ENCODE measurements at regions not wholly inside any gene's neighbourhood (a gene's known extent, or its start where the extent isn't known, plus 50 kb on each side); places are given as distances from the start of the nearest gene placed in this dataset.

- DNase-seq (no peak), ATAC-seq (ENCODE audit: low read depth) (no peak)
- peaks cover 7% of the 10 kb centered on the region for H3K9me3 Mint-ChIP-seq
- no peaks in the 10 kb centered on the region for H3K4me1 Mint-ChIP-seq
- no peaks in the 10 kb centered on the region for H3K27me3 Mint-ChIP-seq
- H3K27ac Mint-ChIP-seq: no peak overlapping the region
- intact Hi-C loops (cut with micrococcal nuclease): no loop called here
- POLR2A ChIA-PET: no interaction called here
- no peaks in the 10 kb centered on the region for H3K36me3 Mint-ChIP-seq (ENCODE audit: low read depth)
- CTCF ChIA-PET: no interaction called here
- TF ChIP-seq, protein P1, sequence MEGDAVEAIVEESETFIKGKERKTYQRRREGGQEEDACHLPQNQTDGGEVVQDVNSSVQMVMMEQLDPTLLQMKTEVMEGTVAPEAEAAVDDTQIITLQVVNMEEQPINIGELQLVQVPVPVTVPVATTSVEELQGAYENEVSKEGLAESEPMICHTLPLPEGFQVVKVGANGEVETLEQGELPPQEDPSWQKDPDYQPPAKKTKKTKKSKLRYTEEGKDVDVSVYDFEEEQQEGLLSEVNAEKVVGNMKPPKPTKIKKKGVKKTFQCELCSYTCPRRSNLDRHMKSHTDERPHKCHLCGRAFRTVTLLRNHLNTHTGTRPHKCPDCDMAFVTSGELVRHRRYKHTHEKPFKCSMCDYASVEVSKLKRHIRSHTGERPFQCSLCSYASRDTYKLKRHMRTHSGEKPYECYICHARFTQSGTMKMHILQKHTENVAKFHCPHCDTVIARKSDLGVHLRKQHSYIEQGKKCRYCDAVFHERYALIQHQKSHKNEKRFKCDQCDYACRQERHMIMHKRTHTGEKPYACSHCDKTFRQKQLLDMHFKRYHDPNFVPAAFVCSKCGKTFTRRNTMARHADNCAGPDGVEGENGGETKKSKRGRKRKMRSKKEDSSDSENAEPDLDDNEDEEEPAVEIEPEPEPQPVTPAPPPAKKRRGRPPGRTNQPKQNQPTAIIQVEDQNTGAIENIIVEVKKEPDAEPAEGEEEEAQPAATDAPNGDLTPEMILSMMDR (IDR thresholded peaks at IDR 0.05): no peak
- no peak overlapping the region for H3K4me3 Mint-ChIP-seq
These were observed 738.8 kb downstream of the HDGFL1 start for GRCh38 chr6:23308166-23308565.

- Mint-ChIP-seq H3K27ac (no peak overlapping the region), H3K36me3 (ENCODE audit: low read depth) (no peaks in the 10 kb centered on the region), H3K27me3 (no peaks in the 10 kb centered on the region), H3K4me1 (no peaks in the 10 kb centered on the region), H3K4me3 (no peak overlapping the region), H3K9me3 (peaks cover 7% of the 10 kb centered on the region)
- intact Hi-C loops (cut with micrococcal nuclease): no loop called here
- DNase-seq (no peak), ATAC-seq (ENCODE audit: low read depth) (no peak)
- TF ChIP-seq, protein P1 (IDR thresholded peaks at IDR 0.05): no peak
- ChIA-PET POLR2A (no interaction called here), CTCF (no interaction called here)
These were observed 741.8 kb downstream of the HDGFL1 start for GRCh38 chr6:23311211-23311610.

- Mint-ChIP-seq H3K9me3 (no peaks in the 10 kb centered on the region), H3K27me3 (no peaks in the 10 kb centered on the region), H3K27ac (no peak overlapping the region), H3K4me1 (no peaks in the 10 kb centered on the region), H3K36me3 (ENCODE audit: low read depth) (no peaks in the 10 kb centered on the region), H3K4me3 (no peak overlapping the region)
- TF ChIP-seq, protein P1 (IDR thresholded peaks at IDR 0.05): no peak
- DNase-seq (no peak), ATAC-seq (ENCODE audit: low read depth) (no peak)
- CTCF ChIA-PET: no interaction called here
- intact Hi-C loops (cut with micrococcal nuclease): no loop called here
- POLR2A ChIA-PET: no interaction called here
These were observed 746.8 kb downstream of the HDGFL1 start for GRCh38 chr6:23316131-23316530.

- H3K27ac Mint-ChIP-seq: no peak overlapping the region
- POLR2A ChIA-PET: no interaction called here
- TF ChIP-seq, protein P1 (IDR thresholded peaks at IDR 0.05): no peak
- ATAC-seq (ENCODE audit: low read depth): no peak
- H3K4me3 Mint-ChIP-seq: no peak overlapping the region
- no peaks in the 10 kb centered on the region for H3K9me3 Mint-ChIP-seq
- CTCF ChIA-PET: no interaction called here
- intact Hi-C loops (cut with micrococcal nuclease): no loop called here
- H3K27me3 Mint-ChIP-seq: no peaks in the 10 kb centered on the region
- H3K36me3 Mint-ChIP-seq (ENCODE audit: low read depth): no peaks in the 10 kb centered on the region
- DNase-seq: no peak
- no peaks in the 10 kb centered on the region for H3K4me1 Mint-ChIP-seq
These were observed 747.6 kb downstream of the HDGFL1 start for GRCh38 chr6:23316931-23317330.

GRCh38 chr6:23319582-23319981, 750.2 kb downstream of the HDGFL1 start:
- ChIA-PET CTCF (no interaction called here), POLR2A (no interaction called here)
- Mint-ChIP-seq H3K27ac (no peak overlapping the region), H3K36me3 (ENCODE audit: low read depth) (no peaks in the 10 kb centered on the region), H3K27me3 (no peaks in the 10 kb centered on the region), H3K4me3 (no peak overlapping the region), H3K9me3 (peaks cover 2% of the 10 kb centered on the region), H3K4me1 (no peaks in the 10 kb centered on the region)
- TF ChIP-seq, protein P1 (IDR thresholded peaks at IDR 0.05): no peak
- ATAC-seq (ENCODE audit: low read depth) (no peak), DNase-seq (no peak)
- intact Hi-C loops (cut with micrococcal nuclease): no loop called here
